ENCODE measurements at regions not wholly inside any gene's neighbourhood (a gene's known extent, or its start where the extent isn't known, plus 50 kb on each side); places are given as distances from the start of the nearest gene placed in this dataset.

GRCh38 chr1:172820475-172821158 is 161.7 kb downstream of the FASLG start:
- Histone ChIP-seq H3K9me3 (replicated peaks in 1 of 3) (no peaks in the 10 kb centered on the region), H3K36me3 (replicated peaks in 1 of 2) (no peaks in the 10 kb centered on the region), H3K4me1 (replicated peaks in 1 of 2) (no peaks in the 10 kb centered on the region), H3K4me3 (no peak overlapping the region), H3K27me3 (no peaks in the 10 kb centered on the region), H3K27ac (no peak overlapping the region)
- intact Hi-C loops (cut with DNase I): loop anchor here in 1 of 2 donors (10.0 kb wide), 2 partner anchors 76 to 384 kb away; partner anchors contain the start of gene TNFSF4
- TF ChIP-seq POLR2A (IDR thresholded peaks at IDR 0.05) (no peak), CTCF (IDR thresholded peaks at IDR 0.05) (no peak)
- DNase-seq: no peak
- WGBS, 4 donors: 87 to 91% (median 90%) methylated on average over 4 of the region's 4 CpGs

GRCh38 chr1:172821609-172822274 is 162.8 kb downstream of the FASLG start:
- peak in 6 of 7 donors; percentile 24 to 66 (median 47) for DNase-seq
- no peaks in the 10 kb centered on the region for H3K9me3 ChIP-seq (replicated peaks in 1 of 3)
- no peak overlapping the region for H3K27ac ChIP-seq
- intact Hi-C loops (cut with DNase I): loop anchor here in 1 of 2 donors (10.0 kb wide), 2 partner anchors 77 to 383 kb away; partner anchors contain the start of gene TNFSF4
- no peaks in the 10 kb centered on the region for H3K36me3 ChIP-seq (replicated peaks in 1 of 2)
- 89 to 100% (median 96%) methylated on average over 1 of the region's 1 CpG for WGBS, 4 donors
- no peaks in the 10 kb centered on the region for H3K27me3 ChIP-seq
- H3K4me3 ChIP-seq: no peak overlapping the region
- H3K4me1 ChIP-seq (replicated peaks in 1 of 2): peaks cover 0 to 7% of the 10 kb centered on the region in 2 donors
- TF ChIP-seq CTCF (IDR thresholded peaks at IDR 0.05) (no peak), POLR2A (IDR thresholded peaks at IDR 0.05) (no peak)

- no peaks in the 10 kb centered on the region for H3K36me3 ChIP-seq (replicated peaks in 1 of 2)
- no peak overlapping the region for H3K27ac ChIP-seq
- 47 to 86% (median 80%) methylated on average over 1 of the region's 1 CpG for WGBS, 4 donors
- no peak overlapping the region for H3K4me3 ChIP-seq
- no peaks in the 10 kb centered on the region for H3K27me3 ChIP-seq
- peaks cover 0 to 7% of the 10 kb centered on the region in 2 donors for H3K4me1 ChIP-seq (replicated peaks in 1 of 2)
- TF ChIP-seq CTCF (IDR thresholded peaks at IDR 0.05) (no peak), POLR2A (IDR thresholded peaks at IDR 0.05) (no peak)
- intact Hi-C loops (cut with DNase I): loop anchor here in 1 of 2 donors (10.0 kb wide), 2 partner anchors 78 to 382 kb away; partner anchors contain the start of gene TNFSF4
- DNase-seq: no peak
- H3K9me3 ChIP-seq (replicated peaks in 1 of 3): no peaks in the 10 kb centered on the region
Observed at GRCh38 chr1:172822886-172823285, 164.0 kb downstream of the FASLG start.

GRCh38 chr1:172823534-172823933 is 164.6 kb downstream of the FASLG start:
- TF ChIP-seq CTCF (IDR thresholded peaks at IDR 0.05) (no peak), POLR2A (IDR thresholded peaks at IDR 0.05) (no peak)
- DNase-seq: no peak
- Histone ChIP-seq H3K27me3 (no peaks in the 10 kb centered on the region), H3K27ac (no peak overlapping the region), H3K4me1 (replicated peaks in 1 of 2) (peaks cover 0 to 7% of the 10 kb centered on the region in 2 donors), H3K9me3 (replicated peaks in 1 of 3) (no peaks in the 10 kb centered on the region), H3K36me3 (replicated peaks in 1 of 2) (no peaks in the 10 kb centered on the region), H3K4me3 (no peak overlapping the region)
- intact Hi-C loops (cut with DNase I): loop anchor here in 1 of 2 donors (10.0 kb wide), 2 partner anchors 79 to 381 kb away; partner anchors contain the start of gene TNFSF4

Data from adrenal gland (tissue), 9 donors.